IPS-18a (cell line): ENCODE measurements at regions not wholly inside any gene's neighbourhood (a gene's known extent, or its start where the extent isn't known, plus 50 kb on each side); places are given as distances from the start of the nearest gene placed in this dataset.

Experiments
- H3K27ac ChIP-seq: one replicate; pipeline ENCODE4 v1.5.1; 2013; ENCODE audit warnings: low read length
- H3K27me3 ChIP-seq: one replicate; pipeline ENCODE4 v1.6.1; 2013; ENCODE audit warnings: mild to moderate bottlenecking, low read length; ENCODE audit not compliant: control insufficient read depth, insufficient read depth
- H3K36me3 ChIP-seq: one replicate; pipeline ENCODE4 v1.6.1; 2013; ENCODE audit warnings: low read depth, low read length; ENCODE audit not compliant: control insufficient read depth
- H3K4me1 ChIP-seq: one replicate; pipeline ENCODE4 v1.6.1; 2013; ENCODE audit warnings: low read depth, low read length; ENCODE audit not compliant: control insufficient read depth
- H3K4me3 ChIP-seq: one replicate; pipeline ENCODE4 v1.5.1; 2013; ENCODE audit warnings: low read length
- H3K9ac ChIP-seq: one replicate; pipeline ENCODE4 v1.6.1; 2013; ENCODE audit warnings: mild to moderate bottlenecking, low read length, moderate library complexity
- H3K9me3 ChIP-seq: one replicate; pipeline ENCODE4 v1.6.1; 2013; ENCODE audit warnings: low read depth, low read length; ENCODE audit not compliant: control insufficient read depth

DNA sequence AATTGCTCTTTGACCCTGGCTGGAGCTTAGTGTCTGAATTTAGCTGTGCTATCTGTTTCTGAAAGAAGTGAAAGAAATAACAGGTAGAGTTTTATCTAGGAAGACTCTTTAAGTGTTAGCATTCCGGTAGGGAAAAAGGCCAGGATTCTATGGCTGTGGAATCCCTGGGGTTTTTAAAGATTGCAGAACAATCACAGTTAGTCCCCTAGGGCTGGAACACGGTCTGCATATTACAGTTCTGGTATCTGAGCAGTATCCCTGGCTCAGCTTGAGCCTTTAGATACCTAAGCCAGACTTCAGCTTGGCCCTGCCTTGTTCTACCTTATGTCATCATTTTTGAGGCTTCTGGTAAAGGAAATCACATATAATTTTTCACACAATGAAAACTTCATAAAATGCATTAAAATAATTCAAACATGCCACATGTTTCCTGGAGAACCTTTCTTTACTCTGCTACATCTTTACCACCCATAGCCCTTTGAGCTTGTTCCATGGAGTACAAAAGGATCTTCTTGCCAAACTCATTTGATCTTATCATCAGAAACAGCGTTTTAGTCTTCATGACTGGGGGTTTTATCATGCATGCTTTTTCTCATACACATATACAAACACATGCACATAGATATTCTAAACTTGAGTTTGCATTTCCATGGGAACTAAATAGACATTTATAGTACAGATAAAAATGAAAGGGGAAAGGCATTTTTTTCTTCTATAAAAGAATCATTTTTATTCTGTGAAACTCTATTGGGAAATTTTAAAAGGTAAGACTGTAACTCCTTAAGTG lies 410.8 kb downstream of the CETN3 start:
- Histone ChIP-seq H3K27ac (no peak overlapping the region), H3K4me1 (peaks cover 9% of the 10 kb centered on the region), H3K9ac (no peak overlapping the region), H3K27me3 (peaks cover 5% of the 10 kb centered on the region), H3K4me3 (no peak overlapping the region), H3K9me3 (no peaks in the 10 kb centered on the region), H3K36me3 (no peaks in the 10 kb centered on the region)

DNA sequence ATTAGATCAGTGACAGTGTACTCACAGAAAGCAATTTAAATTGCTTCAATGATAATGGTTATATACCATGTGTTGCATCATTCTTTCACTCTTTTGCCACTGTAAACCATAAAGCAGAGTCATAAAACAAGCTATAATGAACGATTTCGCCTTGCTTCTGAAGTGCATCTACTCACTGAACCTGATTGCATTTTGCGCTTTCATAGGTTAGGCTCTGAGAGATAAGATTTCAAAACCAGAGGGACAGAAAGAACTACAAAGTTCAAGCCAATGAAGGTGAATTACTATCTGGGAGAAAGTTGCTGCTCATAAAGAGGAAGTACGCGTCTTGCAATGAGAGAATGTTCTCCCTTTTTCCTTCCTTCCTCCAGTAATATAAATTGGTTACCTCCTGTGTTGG lies 412.7 kb downstream of the CETN3 start:
- H3K36me3 ChIP-seq: no peaks in the 10 kb centered on the region
- peaks cover 5% of the 10 kb centered on the region for H3K27me3 ChIP-seq
- no peaks in the 10 kb centered on the region for H3K9me3 ChIP-seq
- H3K27ac ChIP-seq: no peak overlapping the region
- no peak overlapping the region for H3K9ac ChIP-seq
- no peak overlapping the region for H3K4me3 ChIP-seq
- peaks cover 9% of the 10 kb centered on the region for H3K4me1 ChIP-seq

DNA sequence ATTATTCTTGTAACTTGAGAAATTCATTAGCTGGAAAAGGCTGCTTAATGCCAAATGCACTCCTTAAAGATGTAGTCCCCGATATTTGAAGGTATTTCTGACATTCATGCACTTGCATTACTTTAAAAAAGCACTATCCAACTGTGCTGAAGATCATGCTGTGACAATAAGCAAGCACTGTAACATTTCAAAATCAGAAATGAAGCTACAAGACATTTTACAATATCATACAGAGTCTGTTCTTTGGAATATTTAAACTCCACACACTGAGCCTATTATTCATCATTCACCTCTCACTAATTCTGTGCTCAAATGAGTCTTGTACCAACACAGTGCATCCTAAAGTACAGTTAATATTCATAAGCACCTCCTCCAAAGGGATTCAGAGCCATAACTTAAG lies 413.2 kb downstream of the CETN3 start:
- Histone ChIP-seq H3K36me3 (no peaks in the 10 kb centered on the region), H3K27me3 (peaks cover 5% of the 10 kb centered on the region)

DNA sequence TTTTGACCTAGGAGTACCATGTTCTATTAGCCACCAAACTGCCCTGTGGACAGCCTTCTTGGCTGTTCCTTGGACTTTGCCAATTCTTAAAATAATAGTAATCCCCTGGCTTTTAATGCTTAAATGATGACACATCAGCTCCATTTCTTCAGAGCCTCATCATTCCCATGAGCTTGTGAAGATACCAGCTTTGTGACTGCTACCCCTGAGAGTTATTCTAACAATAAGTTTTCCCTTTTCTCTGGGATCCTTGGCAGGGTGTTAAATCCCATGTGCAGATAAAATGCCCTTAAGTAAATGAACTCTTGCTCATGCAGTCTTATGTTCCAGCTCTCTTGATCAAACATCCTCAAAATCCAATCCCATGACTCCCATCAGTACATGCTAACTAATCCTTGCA lies 415.3 kb downstream of the CETN3 start:
- H3K27me3 ChIP-seq: peaks cover 5% of the 10 kb centered on the region
- peaks cover 9% of the 10 kb centered on the region for H3K4me1 ChIP-seq
- H3K36me3 ChIP-seq: no peaks in the 10 kb centered on the region
- H3K4me3 ChIP-seq: no peak overlapping the region
- no peak overlapping the region for H3K9ac ChIP-seq
- H3K27ac ChIP-seq: no peak overlapping the region
- no peaks in the 10 kb centered on the region for H3K9me3 ChIP-seq

More for the DNA sequence above, 413.2 kb downstream of the CETN3 start:
- Histone ChIP-seq H3K9ac (no peak overlapping the region), H3K9me3 (no peaks in the 10 kb centered on the region), H3K27ac (no peak overlapping the region), H3K4me3 (no peak overlapping the region), H3K4me1 (peaks cover 9% of the 10 kb centered on the region)

DNA sequence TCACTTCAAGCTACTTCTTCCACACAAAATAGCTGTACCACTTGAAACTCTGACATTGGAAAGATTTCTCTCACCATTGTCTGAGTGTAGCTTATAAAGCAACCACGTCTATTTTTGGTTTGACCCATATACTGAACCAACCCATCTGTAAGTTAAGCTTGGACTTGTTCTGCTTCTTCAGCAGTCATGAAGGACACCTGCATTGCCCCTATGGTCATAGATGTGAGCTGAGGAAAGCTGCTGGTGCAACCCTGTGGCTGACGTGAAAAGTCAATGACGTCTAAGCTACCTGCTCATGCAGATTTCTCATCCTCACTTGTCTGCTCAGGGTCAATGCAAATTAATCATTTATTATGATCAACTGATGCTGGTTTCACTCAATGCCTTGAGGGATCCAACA lies 417.4 kb downstream of the CETN3 start:
- Histone ChIP-seq H3K4me1 (peaks cover 19% of the 10 kb centered on the region), H3K27ac (no peak overlapping the region), H3K9ac (no peak overlapping the region), H3K9me3 (no peaks in the 10 kb centered on the region), H3K4me3 (no peak overlapping the region), H3K36me3 (no peaks in the 10 kb centered on the region), H3K27me3 (no peaks in the 10 kb centered on the region)

DNA sequence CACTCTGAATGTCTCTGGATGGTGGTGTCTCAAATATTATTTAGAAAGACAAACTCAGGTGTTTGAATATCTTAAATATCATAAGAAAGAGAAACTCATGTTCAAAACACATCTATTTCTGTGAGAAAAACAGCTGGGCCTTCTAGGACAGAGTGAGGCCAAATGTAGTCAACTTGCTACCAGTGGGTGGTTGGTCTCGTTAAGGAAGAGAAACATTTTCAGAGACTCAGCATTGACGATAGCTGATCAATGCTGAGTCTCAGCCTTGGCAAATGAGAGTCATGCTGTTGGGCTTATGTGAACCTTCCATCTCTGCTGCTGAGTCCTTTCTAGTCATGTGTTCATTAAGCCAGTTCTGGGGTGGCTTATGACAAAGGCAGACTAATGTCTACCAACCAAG lies 418.0 kb downstream of the CETN3 start:
- Histone ChIP-seq H3K4me3 (no peak overlapping the region), H3K27ac (no peak overlapping the region), H3K9ac (no peak overlapping the region), H3K4me1 (peaks cover 21% of the 10 kb centered on the region), H3K9me3 (no peaks in the 10 kb centered on the region), H3K36me3 (no peaks in the 10 kb centered on the region), H3K27me3 (no peaks in the 10 kb centered on the region)

DNA sequence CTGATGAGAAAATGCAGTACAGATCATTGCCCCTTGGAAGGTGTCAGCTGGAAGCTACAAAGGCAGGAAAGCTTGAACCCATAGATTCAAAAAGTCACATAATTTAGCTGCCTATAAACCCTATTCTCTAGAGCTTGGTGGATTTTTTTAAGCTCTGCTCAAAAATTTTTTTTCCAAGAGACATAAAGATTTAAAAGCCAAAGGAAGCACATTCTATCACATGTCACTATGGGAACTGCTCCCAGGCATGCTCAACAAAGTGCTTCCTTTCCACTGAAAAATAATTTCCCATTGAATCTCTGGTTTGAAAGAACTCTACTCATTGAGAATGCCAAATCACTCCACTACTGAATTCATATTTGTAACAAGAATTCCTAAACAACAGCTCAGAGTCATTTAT lies 419.8 kb downstream of the CETN3 start:
- H3K27me3 ChIP-seq: no peaks in the 10 kb centered on the region
- H3K4me3 ChIP-seq: no peak overlapping the region
- peaks cover 21% of the 10 kb centered on the region for H3K4me1 ChIP-seq
- H3K36me3 ChIP-seq: no peaks in the 10 kb centered on the region
- H3K9ac ChIP-seq: no peak overlapping the region
- H3K27ac ChIP-seq: no peak overlapping the region
- H3K9me3 ChIP-seq: no peaks in the 10 kb centered on the region

DNA sequence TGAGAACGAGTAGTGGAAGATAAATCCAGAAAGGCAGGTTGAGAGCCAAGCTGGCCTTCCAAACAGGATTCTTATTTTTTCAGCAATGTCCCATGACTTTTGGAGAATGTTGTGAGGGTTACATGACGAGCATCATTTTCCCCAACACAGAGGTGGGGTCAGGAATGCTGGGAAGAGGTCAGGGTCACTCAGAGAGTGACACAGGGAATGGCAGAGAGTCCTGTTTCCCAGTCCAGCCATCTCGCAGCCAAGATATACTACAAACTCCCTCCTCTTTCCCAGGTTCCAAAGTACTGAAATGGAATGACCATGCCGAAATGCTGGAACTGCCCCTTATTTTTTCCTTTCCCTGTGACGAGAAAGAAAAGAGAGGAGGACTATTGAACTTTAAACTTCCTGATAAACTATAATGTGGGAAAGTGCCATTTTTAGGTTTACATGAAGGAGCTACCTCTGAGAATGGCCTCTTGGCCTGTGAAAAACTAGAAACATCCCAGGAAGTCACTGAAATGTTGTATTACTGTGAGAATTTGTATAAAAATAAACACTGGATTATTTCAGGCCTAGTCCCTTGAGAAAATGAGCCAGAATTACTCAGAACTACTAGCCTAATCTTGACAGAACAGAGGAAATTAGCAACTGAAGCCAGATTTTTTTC lies 420.4 kb downstream of the CETN3 start:
- Histone ChIP-seq H3K27ac (no peak overlapping the region), H3K4me3 (no peak overlapping the region), H3K36me3 (no peaks in the 10 kb centered on the region), H3K9ac (no peak overlapping the region), H3K9me3 (no peaks in the 10 kb centered on the region), H3K27me3 (no peaks in the 10 kb centered on the region), H3K4me1 (peaks cover 21% of the 10 kb centered on the region)

DNA sequence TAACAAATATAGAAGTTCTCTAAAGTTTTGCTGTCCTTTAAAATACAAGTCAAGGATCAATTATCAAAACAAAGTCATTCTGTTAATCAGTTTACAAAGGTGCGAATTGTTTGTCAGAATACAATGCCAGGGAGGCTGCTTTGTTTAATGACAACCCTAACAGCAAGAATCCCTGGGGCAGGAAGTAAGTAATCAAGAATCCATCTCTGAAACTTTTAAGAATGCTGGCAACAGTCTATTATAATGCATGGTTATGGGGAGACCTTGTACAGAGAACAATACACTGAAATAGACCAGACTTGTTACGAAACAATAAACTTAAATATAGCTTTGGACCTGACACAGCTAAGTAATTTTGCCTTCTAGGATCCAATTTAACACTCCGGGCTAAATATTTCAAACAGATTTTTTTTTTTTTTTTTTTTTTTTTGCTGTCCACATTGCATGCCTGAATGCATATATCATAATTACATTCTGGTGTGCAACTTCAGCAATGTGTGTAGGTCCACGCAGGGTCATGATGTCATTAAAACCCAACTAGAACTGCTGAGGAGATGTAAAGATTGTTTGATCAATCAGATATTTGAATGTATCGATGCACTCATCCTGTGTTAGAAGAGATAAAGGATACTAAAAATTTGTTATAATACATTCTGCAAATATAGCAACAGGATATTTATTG lies 421.3 kb downstream of the CETN3 start:
- Histone ChIP-seq H3K27ac (no peak overlapping the region), H3K9ac (no peak overlapping the region), H3K27me3 (no peaks in the 10 kb centered on the region), H3K36me3 (no peaks in the 10 kb centered on the region), H3K4me3 (no peak overlapping the region), H3K9me3 (no peaks in the 10 kb centered on the region), H3K4me1 (peaks cover 26% of the 10 kb centered on the region)

DNA sequence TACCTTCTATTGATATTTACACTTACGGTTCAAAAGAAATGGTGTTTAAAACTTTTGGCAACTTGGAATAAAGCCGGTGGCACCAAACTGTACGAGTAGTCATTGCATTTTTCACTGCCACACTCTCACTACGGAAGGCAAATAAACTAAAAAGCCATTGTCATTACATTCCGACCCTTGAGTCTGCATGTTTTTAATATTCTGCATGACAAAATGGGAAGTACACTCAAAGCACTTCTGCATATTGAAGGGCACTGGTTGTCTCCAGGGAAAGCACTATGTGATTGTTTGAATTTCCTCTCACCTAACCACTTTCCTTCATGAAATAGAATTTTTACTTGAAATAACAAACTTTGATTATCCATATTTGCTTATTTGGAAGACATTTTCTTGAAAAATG lies 426.3 kb downstream of the CETN3 start:
- no peaks in the 10 kb centered on the region for H3K27me3 ChIP-seq
- H3K4me3 ChIP-seq: no peak overlapping the region
- no peaks in the 10 kb centered on the region for H3K9me3 ChIP-seq
- H3K27ac ChIP-seq: no peak overlapping the region
- H3K36me3 ChIP-seq: no peaks in the 10 kb centered on the region
- peak overlapping the region; percentile 7 for H3K9ac ChIP-seq
- peaks cover 20% of the 10 kb centered on the region for H3K4me1 ChIP-seq

DNA sequence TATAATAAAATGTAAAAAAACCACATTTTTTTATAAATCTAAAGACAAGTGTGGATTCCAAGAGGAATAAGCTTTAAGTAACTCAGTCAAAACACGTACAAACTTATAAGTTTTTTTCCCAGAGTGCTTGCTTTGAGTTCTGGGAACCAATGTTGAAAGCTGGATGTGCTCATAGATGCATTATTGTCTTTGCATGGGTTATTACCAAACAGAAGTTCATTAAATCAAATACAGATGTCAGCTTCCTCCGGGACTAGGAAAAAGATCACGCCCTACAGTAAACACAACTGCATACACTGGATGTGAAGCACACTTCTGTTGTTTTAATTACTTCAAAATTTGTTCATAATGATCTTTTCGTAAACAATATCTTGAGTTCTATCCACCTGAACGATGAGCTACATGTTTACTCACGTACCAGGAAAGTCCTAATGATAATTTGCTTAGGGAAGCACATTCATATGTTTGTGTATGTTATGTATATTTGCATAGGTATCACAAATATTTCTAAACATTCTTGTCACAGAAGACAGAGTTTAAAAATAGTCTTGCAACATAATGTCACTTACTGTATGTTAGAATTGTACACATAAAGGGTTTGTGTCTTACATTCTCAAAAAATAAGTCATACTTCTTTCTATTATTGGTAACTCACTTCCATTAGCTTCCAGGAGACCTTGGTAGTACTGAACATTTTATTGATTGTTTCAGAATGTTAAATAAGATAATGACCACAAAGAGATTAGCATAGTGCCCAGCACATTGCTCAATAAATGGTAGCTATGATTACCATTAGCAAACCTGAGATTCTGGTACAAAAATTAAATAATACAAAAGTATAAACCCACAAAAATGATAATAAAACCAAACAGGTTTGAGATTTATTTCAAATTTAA lies 427.4 kb downstream of the CETN3 start:
- Histone ChIP-seq H3K9ac (no peak overlapping the region), H3K36me3 (no peaks in the 10 kb centered on the region), H3K4me3 (no peak overlapping the region), H3K27me3 (no peaks in the 10 kb centered on the region), H3K27ac (no peak overlapping the region), H3K4me1 (peaks cover 9% of the 10 kb centered on the region), H3K9me3 (no peaks in the 10 kb centered on the region)
